Effector CD8-positive, alpha-beta T cell (primary cell): ENCODE measurements at regions not wholly inside any gene's neighbourhood (a gene's known extent, or its start where the extent isn't known, plus 50 kb on each side); places are given as distances from the start of the nearest gene placed in this dataset.
"Not testable (repeated sequence)": the region's sequence is repeated elsewhere in the genome, so short reads cannot be mapped to it uniquely, and the experiment has no call there.

ENCODE experiments used
- DNase-seq: peaks from one replicate; lab custom pipeline; 2025; lab: John Stamatoyannopoulos, UW

- no peak for DNase-seq
Observed at GRCh38 chr1:200317236-200317635, 92.6 kb downstream of the ZNF281 start.

- DNase-seq: no peak
Observed at GRCh38 chr1:200316148-200316803, 93.6 kb downstream of the ZNF281 start.

GRCh38 chr1:200314085-200314750 lies 95.6 kb downstream of the ZNF281 start:
- DNase-seq: no peak

GRCh38 chr1:200311256-200311655 lies 98.6 kb downstream of the ZNF281 start:
- no peak for DNase-seq

GRCh38 chr1:200310824-200311223 lies 99.0 kb downstream of the ZNF281 start:
- no peak for DNase-seq

- no peak for DNase-seq
Observed at GRCh38 chr1:200307755-200308066, 102.1 kb downstream of the ZNF281 start.

GRCh38 chr1:200306944-200307754 lies 102.7 kb downstream of the ZNF281 start:
- no peak for DNase-seq

- DNase-seq: no peak
Observed at GRCh38 chr1:200305806-200306205, 104.0 kb downstream of the ZNF281 start.

GRCh38 chr1:200304171-200304570 lies 105.7 kb downstream of the ZNF281 start:
- no peak for DNase-seq

GRCh38 chr1:200302921-200303290 lies 106.9 kb downstream of the ZNF281 start:
- DNase-seq: no peak

- DNase-seq: peak; percentile 39
Observed at GRCh38 chr1:200302192-200302920, 107.5 kb downstream of the ZNF281 start.

GRCh38 chr1:200301152-200301551 lies 108.7 kb downstream of the ZNF281 start:
- DNase-seq: no peak

- no peak for DNase-seq
Observed at GRCh38 chr1:200299571-200299970, 110.3 kb downstream of the ZNF281 start.

GRCh38 chr1:200298242-200298641 lies 111.6 kb downstream of the ZNF281 start:
- no peak for DNase-seq

GRCh38 chr1:200296091-200296661 lies 113.7 kb downstream of the ZNF281 start:
- DNase-seq: no peak

GRCh38 chr1:200294241-200294640 lies 115.6 kb downstream of the ZNF281 start:
- DNase-seq: no peak

- no peak for DNase-seq
Observed at GRCh38 chr1:200292699-200293098, 117.1 kb downstream of the ZNF281 start.

- DNase-seq: no peak
Observed at GRCh38 chr1:200291106-200291505, 118.7 kb downstream of the ZNF281 start.

GRCh38 chr1:200290010-200290685 lies 119.7 kb downstream of the ZNF281 start:
- DNase-seq: no peak

GRCh38 chr1:200288226-200288625 lies 121.6 kb downstream of the ZNF281 start:
- DNase-seq: no peak

- not testable (repeated sequence) for DNase-seq
Observed at GRCh38 chr1:200284236-200284635, 125.6 kb downstream of the ZNF281 start.
